ENCODE measurements at regions not wholly inside any gene's neighbourhood (a gene's known extent, or its start where the extent isn't known, plus 50 kb on each side); places are given as distances from the start of the nearest gene placed in this dataset.

DNA sequence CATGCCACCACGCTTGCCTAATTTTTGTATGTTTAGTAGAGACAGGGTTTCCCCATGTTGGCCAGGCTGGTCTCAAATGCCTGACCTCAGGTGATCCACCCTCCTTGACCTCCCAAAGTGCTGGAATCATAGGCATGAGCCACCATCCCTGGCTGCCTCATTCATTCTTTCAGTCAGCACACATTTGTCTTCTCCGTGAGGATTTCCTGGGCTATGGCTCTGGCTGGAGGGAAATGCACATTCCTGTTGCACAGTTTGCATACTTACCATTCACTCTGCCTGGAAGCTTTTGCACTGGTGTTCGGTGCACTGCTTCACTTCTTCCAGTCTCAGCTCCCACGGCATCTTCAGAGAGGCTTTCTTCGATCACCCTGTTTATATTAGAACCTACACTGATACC is 267.8 kb downstream of the STIM2 start:
- no peak overlapping the region for H3K4me3 ChIP-seq (replicated peaks; ENCODE audit: insufficient read depth, low read length)
- no peak overlapping the region for H3K27ac ChIP-seq (replicated peaks)
- no peak for DNase-seq (ENCODE audit: low read depth in 1 of 2, low spot score in 1 of 2)
- TF ChIP-seq SPI1 (IDR thresholded peaks at IDR 0.05; ENCODE audit: borderline replicate concordance, low read depth) (no peak), GABPA (IDR thresholded peaks at IDR 0.05; ENCODE audit: low read depth) (no peak), POLR2AphosphoS5 (IDR thresholded peaks at IDR 0.05; ENCODE audit: low read depth) (no peak)
- TF ChIP-seq, protein P1, sequence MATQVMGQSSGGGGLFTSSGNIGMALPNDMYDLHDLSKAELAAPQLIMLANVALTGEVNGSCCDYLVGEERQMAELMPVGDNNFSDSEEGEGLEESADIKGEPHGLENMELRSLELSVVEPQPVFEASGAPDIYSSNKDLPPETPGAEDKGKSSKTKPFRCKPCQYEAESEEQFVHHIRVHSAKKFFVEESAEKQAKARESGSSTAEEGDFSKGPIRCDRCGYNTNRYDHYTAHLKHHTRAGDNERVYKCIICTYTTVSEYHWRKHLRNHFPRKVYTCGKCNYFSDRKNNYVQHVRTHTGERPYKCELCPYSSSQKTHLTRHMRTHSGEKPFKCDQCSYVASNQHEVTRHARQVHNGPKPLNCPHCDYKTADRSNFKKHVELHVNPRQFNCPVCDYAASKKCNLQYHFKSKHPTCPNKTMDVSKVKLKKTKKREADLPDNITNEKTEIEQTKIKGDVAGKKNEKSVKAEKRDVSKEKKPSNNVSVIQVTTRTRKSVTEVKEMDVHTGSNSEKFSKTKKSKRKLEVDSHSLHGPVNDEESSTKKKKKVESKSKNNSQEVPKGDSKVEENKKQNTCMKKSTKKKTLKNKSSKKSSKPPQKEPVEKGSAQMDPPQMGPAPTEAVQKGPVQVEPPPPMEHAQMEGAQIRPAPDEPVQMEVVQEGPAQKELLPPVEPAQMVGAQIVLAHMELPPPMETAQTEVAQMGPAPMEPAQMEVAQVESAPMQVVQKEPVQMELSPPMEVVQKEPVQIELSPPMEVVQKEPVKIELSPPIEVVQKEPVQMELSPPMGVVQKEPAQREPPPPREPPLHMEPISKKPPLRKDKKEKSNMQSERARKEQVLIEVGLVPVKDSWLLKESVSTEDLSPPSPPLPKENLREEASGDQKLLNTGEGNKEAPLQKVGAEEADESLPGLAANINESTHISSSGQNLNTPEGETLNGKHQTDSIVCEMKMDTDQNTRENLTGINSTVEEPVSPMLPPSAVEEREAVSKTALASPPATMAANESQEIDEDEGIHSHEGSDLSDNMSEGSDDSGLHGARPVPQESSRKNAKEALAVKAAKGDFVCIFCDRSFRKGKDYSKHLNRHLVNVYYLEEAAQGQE (IDR thresholded peaks at IDR 0.05; ENCODE audit: insufficient replicate concordance, low read depth), result no peak
- TF ChIP-seq, protein P2, sequence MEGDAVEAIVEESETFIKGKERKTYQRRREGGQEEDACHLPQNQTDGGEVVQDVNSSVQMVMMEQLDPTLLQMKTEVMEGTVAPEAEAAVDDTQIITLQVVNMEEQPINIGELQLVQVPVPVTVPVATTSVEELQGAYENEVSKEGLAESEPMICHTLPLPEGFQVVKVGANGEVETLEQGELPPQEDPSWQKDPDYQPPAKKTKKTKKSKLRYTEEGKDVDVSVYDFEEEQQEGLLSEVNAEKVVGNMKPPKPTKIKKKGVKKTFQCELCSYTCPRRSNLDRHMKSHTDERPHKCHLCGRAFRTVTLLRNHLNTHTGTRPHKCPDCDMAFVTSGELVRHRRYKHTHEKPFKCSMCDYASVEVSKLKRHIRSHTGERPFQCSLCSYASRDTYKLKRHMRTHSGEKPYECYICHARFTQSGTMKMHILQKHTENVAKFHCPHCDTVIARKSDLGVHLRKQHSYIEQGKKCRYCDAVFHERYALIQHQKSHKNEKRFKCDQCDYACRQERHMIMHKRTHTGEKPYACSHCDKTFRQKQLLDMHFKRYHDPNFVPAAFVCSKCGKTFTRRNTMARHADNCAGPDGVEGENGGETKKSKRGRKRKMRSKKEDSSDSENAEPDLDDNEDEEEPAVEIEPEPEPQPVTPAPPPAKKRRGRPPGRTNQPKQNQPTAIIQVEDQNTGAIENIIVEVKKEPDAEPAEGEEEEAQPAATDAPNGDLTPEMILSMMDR (IDR thresholded peaks at IDR 0.05; ENCODE audit: insufficient read depth, low read length), result no peak
- no peaks in the 10 kb centered on the region for H3K27me3 ChIP-seq (ENCODE audit: insufficient read depth, poor library complexity, severe bottlenecking)

DNA sequence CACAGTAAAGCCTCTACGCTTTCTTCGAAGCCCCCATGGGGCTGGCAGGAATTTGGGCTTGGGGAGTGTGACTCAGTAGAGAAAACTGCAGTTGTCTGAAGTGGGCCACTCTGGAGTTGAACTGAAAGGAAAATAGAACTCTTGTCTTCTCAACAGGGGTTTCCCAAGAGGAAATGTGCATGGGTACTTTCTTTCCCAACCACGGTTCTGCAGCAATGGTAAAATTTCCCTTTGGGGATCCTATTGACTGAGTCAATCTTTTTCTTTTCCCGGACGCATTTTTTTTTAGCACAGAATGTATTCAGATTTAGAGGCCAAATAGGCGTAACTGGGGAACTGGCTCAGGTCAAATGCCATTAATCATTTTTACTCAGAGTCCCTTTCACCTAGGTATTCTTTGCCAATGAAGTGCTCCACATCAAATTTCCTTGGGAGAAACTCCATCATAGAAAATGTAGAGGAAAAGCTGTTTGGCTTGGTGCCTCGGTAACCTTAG is 269.3 kb downstream of the STIM2 start:
- TF ChIP-seq, protein P2 (IDR thresholded peaks at IDR 0.05; ENCODE audit: insufficient read depth, low read length), result no peak
- TF ChIP-seq GABPA (IDR thresholded peaks at IDR 0.05; ENCODE audit: low read depth) (no peak), SPI1 (IDR thresholded peaks at IDR 0.05; ENCODE audit: borderline replicate concordance, low read depth) (no peak), POLR2AphosphoS5 (IDR thresholded peaks at IDR 0.05; ENCODE audit: low read depth) (no peak)
- TF ChIP-seq, protein P1 (IDR thresholded peaks at IDR 0.05; ENCODE audit: insufficient replicate concordance, low read depth), result no peak
- H3K27ac ChIP-seq (replicated peaks), result no peak overlapping the region

DNA sequence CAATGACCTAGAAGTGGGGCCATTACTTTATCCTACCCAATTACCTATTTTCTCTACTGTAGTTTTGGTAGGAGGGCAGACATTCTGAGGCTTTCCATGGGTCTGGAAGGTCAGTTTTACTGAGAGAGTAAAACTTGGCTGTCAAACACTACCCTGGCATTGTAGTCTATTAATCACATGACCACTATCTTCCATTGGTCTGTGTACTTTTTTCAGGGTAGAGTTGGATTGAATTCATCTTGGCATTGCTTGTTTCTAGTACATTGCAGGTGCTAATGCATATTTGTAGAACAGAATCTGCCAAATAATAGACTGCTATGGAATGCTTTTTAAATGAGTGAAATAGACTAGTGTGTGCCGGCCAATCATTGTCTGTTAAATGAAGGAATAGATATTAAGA is 271.9 kb downstream of the STIM2 start:
- Histone ChIP-seq H3K27ac (replicated peaks) (no peak overlapping the region), H3K4me3 (replicated peaks; ENCODE audit: insufficient read depth, low read length) (no peak overlapping the region), H3K27me3 (ENCODE audit: insufficient read depth, poor library complexity, severe bottlenecking) (no peaks in the 10 kb centered on the region)
- TF ChIP-seq, protein P1 (IDR thresholded peaks at IDR 0.05; ENCODE audit: insufficient replicate concordance, low read depth), result no peak
- TF ChIP-seq, protein P2 (IDR thresholded peaks at IDR 0.05; ENCODE audit: insufficient read depth, low read length), result no peak
- TF ChIP-seq GABPA (IDR thresholded peaks at IDR 0.05; ENCODE audit: low read depth), result no peak
- TF ChIP-seq SPI1 (IDR thresholded peaks at IDR 0.05; ENCODE audit: borderline replicate concordance, low read depth), result no peak
- no peak for TF ChIP-seq POLR2AphosphoS5 (IDR thresholded peaks at IDR 0.05; ENCODE audit: low read depth)
- DNase-seq (ENCODE audit: low read depth in 1 of 2, low spot score in 1 of 2), result no peak

More for the DNA sequence above, 269.3 kb downstream of the STIM2 start:
- Histone ChIP-seq H3K27me3 (ENCODE audit: insufficient read depth, poor library complexity, severe bottlenecking) (no peaks in the 10 kb centered on the region), H3K4me3 (replicated peaks; ENCODE audit: insufficient read depth, low read length) (no peak overlapping the region)
- DNase-seq (ENCODE audit: low read depth in 1 of 2, low spot score in 1 of 2), result no peak

Measured in HL-60 (cell line).